ENCODE measurements at regions not wholly inside any gene's neighbourhood (a gene's known extent, or its start where the extent isn't known, plus 50 kb on each side); places are given as distances from the start of the nearest gene placed in this dataset.

DNA sequence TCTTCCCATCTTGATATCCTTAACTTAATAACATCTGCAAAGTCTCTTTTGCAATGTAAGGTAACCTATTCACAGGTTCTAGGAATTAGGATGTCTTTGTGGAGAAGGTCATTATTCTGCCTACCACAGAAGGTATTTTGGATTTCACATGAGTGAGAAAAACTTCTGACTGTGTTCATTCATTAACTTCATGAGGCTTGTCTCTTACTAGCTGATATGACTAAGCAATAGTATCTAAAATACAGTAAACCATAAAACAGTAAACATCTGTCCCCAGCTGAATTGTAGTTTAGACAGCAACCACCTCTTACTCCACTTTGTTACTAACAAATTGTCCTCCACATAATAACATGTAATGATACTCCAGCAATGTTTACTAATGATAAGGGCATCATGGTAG is 198.1 kb downstream of the SEC23A start:
- DNase-seq (ENCODE audit: extremely low read depth in 1 of 2, low read depth in 1 of 2) = no peak

DNA sequence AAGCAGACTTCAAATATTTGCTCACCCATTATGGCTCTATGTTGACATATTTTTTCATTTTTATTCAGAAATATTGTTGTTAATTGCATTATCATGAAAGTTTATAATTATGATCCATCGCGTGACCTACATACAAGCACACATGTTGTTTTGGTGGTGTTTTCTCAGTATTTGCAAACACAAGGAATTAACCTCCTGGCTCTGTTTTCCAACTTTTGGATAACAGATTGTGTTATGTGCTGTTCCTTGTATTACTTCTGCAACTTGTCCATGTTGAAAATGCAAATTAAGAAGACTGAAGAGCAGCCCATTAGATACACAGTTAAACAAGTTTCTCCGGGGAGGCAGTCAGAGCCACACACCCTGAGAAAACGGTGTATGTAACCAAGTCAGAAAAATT is 201.2 kb downstream of the SEC23A start:
- no peak for DNase-seq (ENCODE audit: extremely low read depth in 1 of 2, low read depth in 1 of 2)

DNA sequence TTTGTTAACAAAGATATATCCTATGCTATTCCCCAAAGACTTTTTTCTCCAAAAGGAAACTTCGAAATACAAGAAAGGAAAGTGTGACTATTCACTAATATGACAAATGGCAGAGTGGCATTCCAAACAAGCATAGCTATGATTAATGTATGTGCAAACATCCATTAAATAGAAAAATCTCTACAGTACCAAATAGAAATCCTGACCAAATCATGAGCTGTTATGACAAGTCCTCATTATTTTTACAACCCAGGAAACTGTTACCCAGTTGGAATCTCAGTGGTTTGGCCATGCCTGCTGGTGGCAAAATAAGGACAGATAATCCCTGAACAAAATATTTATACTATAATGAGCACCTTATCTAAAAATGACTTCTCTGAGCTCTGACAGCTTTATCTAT is 202.1 kb downstream of the SEC23A start:
- no peak for DNase-seq (ENCODE audit: extremely low read depth in 1 of 2, low read depth in 1 of 2)

DNA sequence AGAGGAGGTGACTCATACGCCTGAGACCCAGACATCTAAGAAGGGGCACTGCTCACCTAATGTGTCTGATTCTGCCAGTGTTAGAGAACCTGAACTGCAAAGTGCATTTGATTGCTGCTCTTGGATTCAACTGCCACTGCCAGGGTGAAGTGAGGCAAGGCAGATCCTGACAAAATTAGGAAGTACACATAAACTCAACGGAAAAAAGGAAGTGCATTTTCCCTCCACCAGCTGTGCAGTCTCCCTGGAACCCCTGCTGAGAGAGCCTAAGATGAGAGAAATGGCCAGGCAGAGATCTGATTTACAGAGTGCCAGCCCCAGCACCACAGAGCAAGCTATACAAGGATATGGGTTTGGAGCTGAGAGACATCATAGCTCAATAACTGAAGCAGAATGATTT is 215.3 kb downstream of the SEC23A start:
- DNase-seq (ENCODE audit: extremely low read depth in 1 of 2, low read depth in 1 of 2) = no peak

DNA sequence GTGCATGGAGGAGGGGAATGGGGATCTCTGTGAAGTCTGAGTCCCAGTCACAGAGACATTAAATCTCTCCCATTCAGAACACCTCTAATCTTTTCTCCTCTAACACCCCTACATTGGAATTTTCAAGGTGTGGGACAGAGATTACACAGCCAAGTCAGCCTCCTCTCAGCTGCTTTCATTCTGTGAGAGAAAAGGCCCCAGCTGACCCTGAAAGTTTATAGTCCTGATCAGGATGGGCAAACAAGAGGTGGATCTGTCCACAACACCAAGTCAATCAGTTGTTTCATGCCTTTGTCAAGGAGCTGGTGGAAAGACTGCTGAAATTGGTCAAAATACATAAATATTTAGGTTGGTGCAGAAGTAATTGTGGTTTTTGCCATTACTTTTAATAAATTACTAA is 218.9 kb downstream of the SEC23A start:
- DNase-seq (ENCODE audit: extremely low read depth in 1 of 2, low read depth in 1 of 2) = no peak

DNA sequence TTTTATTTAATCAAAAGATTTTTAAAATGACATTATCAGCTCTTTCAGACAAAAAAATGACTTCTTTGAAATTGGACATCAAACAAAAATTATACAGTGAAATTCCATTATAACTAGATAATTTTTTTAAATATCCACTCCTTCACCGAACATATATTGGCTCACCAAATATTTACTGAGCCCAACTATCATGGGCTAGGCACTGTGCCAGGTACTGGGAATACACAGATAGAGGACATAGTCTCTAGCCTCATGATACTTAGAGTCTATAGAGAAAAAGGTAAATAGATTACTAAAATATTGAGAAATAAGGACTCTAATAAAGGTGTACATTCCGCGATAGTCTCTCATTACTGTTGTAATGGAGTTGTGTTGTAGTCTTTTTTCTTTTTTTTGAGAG is 219.9 kb downstream of the SEC23A start:
- no peak for DNase-seq (ENCODE audit: extremely low read depth in 1 of 2, low read depth in 1 of 2)

DNA sequence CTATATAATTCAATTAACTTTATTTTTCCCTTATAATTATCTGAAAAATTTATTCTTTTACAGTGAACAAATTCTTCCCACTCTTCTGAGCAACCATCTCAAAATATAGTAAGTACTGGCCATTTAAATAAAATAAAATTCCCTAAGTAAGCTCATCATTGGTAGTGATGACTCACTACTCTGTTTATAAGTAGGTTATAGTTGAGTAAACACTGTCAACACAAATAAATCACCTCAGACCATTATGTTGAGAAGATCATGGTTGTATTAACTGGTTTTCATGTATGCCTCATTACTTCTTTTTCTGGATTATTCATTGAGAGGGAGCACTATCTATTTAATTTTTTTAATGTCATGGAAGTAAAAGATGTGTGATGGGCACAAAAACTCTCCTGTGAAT is 220.5 kb downstream of the SEC23A start:
- no peak for DNase-seq (ENCODE audit: extremely low read depth in 1 of 2, low read depth in 1 of 2)

DNA sequence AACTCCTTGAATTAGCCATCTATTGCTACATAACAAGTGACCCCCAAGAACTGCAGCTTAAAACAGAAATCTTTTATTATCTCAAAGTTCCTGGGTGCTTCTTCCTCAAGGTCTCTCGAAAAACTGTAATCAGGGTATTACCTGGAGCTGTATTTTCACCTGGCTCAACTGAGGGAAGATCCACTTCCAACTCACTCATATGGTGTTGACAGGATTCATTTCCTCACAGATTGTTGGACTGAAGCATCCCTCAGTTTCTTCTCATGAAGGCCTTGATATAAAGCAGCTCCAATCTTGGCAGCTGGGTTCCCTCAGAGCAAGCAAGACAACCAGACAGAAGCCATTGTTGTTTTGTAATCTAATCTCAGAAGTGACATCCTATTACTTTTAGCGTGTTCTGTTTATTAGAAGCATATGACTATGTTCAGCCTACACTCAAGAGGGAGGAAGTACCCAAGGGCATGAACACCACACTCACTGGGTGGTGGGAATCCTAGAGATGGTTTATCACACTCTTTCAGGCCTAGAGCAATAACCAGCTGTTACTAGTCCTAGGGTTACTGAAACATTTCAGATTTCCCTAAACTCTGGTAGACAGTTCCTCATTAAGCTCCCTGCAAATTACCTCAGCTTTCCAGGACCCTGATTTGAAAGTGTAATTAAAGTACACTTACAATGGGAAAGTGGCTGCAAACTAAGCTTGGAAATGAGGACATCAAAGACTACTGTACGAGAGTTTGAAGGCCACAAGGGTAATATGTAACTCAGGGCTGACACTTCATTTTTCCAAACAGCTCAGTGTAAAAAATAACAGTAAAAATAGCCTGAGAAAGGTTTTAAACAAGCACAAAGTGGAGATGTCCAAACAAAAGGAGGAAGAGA is 222.2 kb downstream of the SEC23A start:
- no peak for DNase-seq (ENCODE audit: extremely low read depth in 1 of 2, low read depth in 1 of 2)

DNA sequence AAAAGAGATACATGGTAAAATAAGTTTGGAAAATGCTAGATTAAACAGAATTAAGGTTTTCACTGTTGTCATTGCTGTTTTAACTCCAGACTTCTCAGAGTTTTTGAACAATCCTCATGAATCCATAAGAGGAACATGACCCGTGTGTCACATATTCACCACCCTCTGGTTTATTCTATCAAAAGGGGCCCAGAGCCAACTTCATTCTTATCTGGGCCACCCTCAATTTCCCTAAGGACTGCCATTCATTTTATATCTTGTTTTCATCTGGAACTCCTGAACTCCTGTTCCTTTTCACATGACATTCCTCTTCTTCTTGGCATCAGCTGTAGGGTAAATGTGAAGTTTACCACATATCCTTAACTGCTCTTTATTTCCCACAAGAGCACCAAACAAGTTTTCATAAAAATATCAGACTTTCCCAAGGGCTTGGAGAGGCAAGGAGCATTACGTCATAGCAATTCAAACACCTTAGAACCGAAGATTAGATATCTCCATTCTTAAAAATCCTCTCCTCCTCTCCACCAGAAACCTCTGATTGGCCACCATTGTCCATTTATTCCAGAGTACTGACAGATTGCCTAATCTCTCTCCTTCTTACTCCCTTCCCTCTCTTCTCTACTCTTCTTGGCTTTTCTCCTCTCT is 225.2 kb downstream of the SEC23A start:
- DNase-seq (ENCODE audit: extremely low read depth in 1 of 2, low read depth in 1 of 2) = no peak

DNA sequence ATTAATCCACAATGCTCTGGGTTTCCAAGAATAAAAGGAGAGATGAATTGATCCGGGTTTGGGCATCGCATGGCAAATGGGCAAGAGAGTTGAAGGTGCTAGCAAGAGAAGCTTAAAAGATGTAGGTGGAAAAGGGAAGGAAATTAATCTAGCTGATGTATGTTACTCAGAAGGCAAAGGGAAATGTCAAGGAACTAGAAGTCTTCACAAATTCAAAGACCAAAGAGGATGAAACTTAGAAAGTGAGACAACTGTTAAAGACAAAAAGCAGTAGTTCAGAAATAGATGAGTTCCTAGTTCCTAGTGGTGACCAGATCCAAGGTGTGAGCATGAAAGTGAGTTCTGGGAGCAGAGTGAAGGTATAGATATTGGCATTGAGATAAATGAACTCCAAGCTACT is 228.3 kb downstream of the SEC23A start:
- DNase-seq (ENCODE audit: extremely low read depth in 1 of 2, low read depth in 1 of 2) = no peak

DNA sequence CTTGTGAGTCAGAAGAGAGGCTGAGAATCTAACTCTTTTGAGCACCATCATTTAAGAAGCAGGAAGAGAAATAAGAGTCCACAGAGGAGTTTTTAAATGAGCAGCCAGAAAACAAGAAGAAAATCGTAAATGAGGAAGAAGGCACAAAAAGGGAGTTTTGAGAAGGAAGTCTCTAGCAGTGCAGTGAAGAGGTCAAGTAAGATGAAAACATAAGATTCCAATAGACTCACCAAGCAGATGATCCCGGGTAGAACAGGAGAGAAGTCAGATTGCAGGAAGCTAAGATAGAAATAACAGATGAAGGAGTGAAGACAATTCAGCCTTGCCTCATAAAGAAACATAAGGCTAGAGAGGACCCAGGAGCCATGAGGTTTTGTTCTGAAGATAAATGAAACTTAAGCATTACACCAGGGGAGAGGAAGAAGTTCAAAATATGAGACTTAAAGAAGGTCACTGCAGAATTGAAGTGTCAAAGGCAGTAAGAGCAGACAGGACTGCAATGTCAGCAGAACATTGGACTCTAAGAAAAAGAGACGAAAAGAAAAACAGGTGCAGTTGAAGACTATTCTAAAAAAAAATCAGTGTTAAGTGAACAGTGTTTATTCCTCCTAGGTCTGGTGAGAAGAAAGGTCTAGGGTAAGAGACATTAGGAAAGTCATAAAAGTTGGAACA is 229.0 kb downstream of the SEC23A start:
- no peak for DNase-seq (ENCODE audit: extremely low read depth in 1 of 2, low read depth in 1 of 2)

DNA sequence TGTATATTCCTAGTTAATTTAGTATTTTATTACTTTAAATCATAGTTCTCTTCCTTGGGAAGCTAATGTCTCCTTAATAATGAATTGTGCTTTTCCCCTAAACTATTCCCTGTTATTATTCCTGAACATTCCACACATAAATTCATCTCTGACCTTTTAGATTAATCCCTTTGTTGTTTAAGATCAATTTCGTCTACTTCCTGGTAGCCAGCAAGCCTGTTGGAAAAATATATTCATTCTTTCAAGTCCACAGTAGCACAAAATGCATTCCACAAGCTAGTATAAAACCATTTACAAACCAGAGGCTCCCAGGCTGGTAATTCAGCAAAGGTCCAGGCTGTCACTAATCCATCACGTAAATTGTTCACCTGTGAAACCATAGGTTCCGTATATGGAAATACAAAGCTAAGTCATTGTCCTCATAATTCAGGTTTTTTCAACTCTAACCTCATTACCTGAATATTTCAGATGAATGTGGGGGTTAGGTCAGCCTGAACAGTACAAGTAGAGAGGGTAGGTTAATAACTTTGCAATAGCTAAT is 232.7 kb downstream of the SEC23A start:
- DNase-seq (ENCODE audit: extremely low read depth in 1 of 2, low read depth in 1 of 2) = no peak

DNA sequence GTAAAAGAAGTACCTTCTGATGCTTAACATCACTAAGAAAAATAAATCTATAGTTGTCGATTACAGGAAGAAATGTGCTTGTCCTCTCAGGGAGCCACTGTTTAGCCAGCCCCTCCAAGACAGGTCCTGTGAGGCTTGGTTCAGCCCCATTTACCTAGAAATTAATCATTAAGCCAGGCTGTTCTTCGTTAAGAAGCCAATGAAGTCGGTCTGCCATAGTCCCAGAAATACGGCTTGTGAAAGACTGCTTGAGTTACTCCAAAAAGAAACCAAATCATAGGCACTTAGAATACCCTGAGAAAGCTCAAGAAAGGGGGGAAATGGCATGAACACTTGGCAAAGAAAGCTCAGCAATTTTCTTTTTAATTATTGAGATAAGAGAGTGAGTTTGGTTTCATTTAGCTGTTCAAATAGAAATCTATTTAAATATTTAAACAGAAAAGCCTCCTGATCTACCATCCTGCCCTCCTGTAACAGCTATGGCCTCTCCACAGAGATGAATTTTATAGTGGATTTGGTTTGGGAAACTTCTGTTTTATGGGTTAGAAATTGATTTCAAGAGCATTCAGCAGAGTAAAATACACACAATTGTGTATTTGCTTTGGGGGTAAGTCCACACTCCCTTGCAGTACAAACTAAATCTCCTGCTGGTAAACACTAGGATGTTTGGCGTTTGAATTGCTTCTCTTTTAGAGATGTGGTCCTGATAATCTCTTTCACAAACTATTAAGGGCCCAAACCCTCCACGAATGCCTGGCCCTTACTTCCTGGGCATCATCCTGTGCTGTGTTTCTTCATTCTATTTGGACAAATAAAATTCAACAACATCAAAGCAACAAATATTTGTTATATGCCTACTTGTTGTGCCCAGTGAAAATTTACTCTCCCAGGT is 234.4 kb downstream of the SEC23A start:
- DNase-seq (ENCODE audit: extremely low read depth in 1 of 2, low read depth in 1 of 2) = no peak

DNA sequence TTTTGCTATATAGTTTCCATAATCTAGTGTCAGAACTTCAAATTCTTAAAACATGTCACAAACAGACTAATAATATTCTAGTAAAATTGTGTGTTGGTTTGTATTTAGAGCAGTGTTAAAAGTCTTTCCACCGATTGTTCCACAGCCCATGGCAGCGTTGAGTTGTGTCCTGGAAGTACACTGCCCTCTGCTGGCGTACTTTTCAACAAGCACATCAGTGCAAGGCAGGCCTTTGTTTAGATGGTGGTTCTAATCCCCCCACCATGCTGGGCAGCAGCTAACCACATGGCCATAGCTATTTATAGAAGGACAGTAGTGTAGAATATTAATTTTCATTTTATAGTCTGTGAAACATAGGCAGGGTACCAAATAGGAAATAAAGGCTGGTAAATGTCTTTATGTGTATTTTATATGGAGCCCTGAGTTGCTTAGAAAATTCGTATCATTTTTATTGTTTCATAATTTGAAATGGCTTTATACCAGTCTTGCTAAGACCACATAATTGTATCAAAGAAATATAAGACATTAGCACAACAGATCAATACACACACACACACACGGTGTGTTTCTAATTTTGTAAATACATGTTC is 235.4 kb downstream of the SEC23A start:
- peak; percentile 8 to 13 for DNase-seq (ENCODE audit: extremely low read depth in 1 of 2, low read depth in 1 of 2)

DNA sequence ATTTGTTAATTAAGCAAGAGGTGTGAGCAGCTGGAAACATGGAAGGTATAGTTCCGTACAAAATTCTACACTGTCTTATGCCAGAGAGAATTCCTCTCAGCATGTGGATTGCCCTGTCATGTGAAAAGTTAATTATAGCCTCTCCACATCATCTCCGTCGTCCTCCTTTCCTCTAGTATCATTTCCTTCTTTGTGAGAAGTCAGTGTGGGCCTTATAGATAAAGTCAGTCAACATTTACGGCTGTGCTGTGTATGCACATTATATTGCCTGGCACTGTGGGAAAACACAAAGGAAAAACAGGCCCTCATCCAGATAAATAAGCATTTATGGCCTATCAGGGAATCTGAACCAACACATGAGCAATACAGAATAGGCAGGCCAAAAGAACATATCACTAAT is 236.6 kb downstream of the SEC23A start:
- no peak for DNase-seq (ENCODE audit: extremely low read depth in 1 of 2, low read depth in 1 of 2)

DNA sequence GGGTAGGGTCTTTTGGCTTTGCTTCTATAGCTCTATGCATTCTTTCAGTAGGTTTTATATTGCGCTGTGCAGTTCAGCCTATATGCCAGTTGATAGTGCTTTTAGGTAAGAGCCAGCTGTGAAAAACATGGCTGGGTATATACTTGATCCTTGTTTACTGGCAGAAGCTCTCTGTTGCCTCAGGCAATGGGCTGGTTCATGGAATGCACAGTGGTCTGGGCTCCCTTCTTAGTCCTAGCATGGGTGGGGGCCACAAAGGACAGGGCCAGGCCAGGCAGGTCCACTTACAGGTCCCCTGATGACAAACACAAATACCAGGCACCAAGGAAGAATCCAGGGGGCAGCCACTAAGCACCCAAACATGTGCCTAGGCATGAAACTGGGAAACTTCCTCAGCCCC is 240.7 kb downstream of the SEC23A start:
- DNase-seq (ENCODE audit: extremely low read depth in 1 of 2, low read depth in 1 of 2) = no peak

DNA sequence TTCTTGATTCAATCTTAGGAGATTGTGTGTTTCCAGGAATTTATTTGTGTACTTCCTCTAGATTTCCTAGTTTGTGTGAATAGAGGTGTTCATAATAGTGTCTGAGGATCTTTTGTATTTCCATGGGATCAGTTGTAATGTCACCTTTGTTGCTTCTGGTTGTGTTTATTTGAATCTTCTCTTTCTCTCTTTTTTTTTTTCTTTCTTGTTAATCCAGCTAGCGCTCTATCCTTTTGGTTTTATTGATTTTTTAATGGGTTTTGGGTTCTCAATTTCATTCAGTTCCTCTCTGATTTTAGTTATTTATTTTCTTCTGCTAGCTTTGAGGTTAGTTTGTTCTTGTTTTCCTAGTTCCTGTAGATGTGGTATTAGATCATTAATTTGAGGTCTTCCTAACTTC is 242.5 kb downstream of the SEC23A start:
- no peak for DNase-seq (ENCODE audit: extremely low read depth in 1 of 2, low read depth in 1 of 2)

DNA sequence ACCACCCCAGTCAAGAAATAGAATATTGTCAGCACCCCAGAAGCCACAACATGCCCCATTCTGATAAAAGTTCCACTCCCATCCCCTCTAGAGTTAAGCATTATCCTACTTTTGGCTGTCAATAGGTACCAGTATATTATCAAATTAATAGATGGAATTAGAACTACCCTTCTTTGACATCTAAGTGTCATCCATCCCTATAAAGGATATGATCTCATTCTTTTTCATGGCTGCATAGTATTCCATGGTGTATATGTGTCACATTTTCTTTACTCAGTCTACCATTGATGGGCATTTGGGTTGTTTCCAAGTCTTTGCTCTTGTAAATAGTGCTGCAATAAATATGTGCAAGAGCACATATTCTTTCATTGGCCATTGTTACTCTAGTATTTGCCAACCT is 246.2 kb downstream of the SEC23A start:
- DNase-seq (ENCODE audit: extremely low read depth in 1 of 2, low read depth in 1 of 2) = no peak

DNA sequence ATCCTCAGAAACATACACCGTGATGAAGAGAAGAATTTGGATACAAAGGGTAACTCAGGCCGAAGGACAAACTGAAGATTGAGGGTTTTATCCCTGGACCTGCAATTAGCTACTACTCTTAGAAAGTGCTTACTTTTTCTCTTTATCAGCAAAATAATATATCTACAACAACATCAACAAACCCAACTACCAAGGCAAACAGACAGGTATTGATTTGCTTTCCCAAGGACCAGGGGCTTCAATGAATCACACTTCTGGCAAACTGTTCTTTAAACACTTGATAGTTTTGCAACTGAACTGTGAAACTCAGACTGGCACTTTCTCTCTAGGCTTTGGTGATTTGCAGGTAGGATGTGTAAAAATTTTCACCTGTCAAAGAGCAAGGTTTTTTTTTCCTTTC is 247.5 kb downstream of the SEC23A start:
- DNase-seq (ENCODE audit: extremely low read depth in 1 of 2, low read depth in 1 of 2) = no peak

DNA sequence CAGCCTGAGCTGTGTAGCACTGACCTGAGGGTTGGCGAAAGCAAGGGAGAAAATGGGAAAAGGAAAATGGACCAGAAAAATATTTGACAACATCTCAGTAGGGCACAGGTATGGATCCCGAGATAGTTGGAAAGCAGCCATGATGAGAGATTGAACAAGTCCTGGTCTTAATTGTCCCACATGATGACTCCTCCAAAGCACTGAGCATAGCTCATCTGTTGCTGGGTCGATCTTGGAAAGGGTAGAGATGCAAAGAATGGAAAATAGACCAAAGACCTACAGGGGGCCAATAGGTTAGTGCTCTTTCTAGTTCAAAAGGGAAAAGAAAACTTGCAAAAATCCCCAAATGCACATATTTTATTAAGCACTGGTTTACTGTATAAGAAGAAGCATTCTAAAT is 251.9 kb downstream of the SEC23A start:
- no peak for DNase-seq (ENCODE audit: extremely low read depth in 1 of 2, low read depth in 1 of 2)

Measured in activated CD8-positive, alpha-beta memory T cell treated with anti-CD3 and anti-CD28 coated beads for 1 hour (primary cell).